Thymus (tissue), 11 donors: ENCODE measurements at regions not wholly inside any gene's neighbourhood (a gene's known extent, or its start where the extent isn't known, plus 50 kb on each side); places are given as distances from the start of the nearest gene placed in this dataset.

Source experiments
- DNase-seq, 9 donors: peaks; one replicate each; pipeline ENCODE4 v3.0.0-alpha.2; 2013; ENCODE audit warnings: low spot score in 9 of 9, low read depth in 6 of 9, missing footprints in 1 of 9
- H3K27ac ChIP-seq, 2 donors: one replicate each; pipeline ENCODE4 v1.5.1; 2013; ENCODE audit warnings: control low read depth in 1 of 2, low read depth in 1 of 2, low read length in 1 of 2, mild to moderate bottlenecking in 1 of 2, moderate library complexity in 1 of 2
- H3K27me3 ChIP-seq, 2 donors: one replicate each; pipeline ENCODE4 v1.5.1; 2013; ENCODE audit warnings: low read length in 1 of 2; ENCODE audit not compliant: control insufficient read depth in 2 of 2, insufficient read depth in 1 of 2
- H3K36me3 ChIP-seq, 2 donors: one replicate each; pipeline ENCODE4 v1.5.1; 2013; ENCODE audit warnings: low read length in 1 of 2, mild to moderate bottlenecking in 1 of 2, moderate library complexity in 1 of 2; ENCODE audit not compliant: control insufficient read depth in 2 of 2, insufficient read depth in 2 of 2
- H3K4me1 ChIP-seq, 2 donors: one replicate each; pipeline ENCODE4 v1.5.1; 2013; ENCODE audit warnings: low read length in 2 of 2; ENCODE audit not compliant: control insufficient read depth in 2 of 2, insufficient read depth in 2 of 2
- H3K4me3 ChIP-seq, 2 donors: one replicate each; pipeline ENCODE4 v1.5.1; 2013; ENCODE audit warnings: low read length in 2 of 2, control low read depth in 1 of 2, mild to moderate bottlenecking in 1 of 2
- H3K9me3 ChIP-seq, 2 donors: one replicate each; pipeline ENCODE4 v1.5.1; 2013; ENCODE audit warnings: low read length in 1 of 2, mild to moderate bottlenecking in 1 of 2; ENCODE audit not compliant: control insufficient read depth in 2 of 2, insufficient read depth in 1 of 2
- WGBS: extraction: QIAGEN DNeasy Blood & Tissue Kit; methylation state at CpG from one replicate; pipeline ENCODE4 v1.1.7; 2013; 5-methylcytosine and 5-hydroxymethylcytosine counted together
- donor health status: healthy.

DNA sequence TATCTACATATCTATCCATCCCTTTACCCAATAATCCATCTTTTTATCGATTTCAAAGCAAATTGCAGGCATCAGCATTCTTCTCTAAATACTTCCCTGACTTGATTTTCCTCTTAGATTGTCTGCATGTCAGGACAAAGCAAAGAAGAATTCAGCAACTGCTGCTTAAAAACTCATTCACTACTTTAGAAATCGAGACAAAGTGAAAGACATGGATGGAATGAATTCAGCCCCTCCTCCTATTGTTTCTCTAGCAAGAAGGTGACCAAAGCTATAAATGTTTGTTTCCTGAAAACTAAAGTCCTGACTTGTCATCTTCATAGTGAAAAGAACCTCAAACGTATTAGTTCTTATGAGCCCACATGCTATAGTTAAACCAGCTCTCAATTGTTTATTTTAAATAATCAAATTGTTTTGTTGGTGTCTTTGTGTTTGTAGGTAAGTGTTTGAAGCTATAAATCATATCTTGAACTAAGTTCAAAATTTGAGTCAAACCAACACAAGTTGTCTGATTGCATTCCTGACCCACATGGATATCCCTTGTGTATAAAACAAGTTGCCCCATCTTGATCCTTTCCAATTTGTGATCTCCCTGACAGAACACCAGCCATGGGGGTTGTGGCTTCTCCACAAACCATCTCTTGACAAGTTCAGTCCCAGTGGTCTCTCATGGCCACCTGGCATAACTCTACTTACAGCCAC lies 58.6 kb upstream of the ARHGAP5 start:
- H3K36me3 ChIP-seq = no peaks in the 10 kb centered on the region
- DNase-seq = no peak
- H3K4me3 ChIP-seq = no peak overlapping the region
- no peak overlapping the region for H3K27ac ChIP-seq
- 69% methylated on average over 3 of the region's 3 CpGs for WGBS
- H3K27me3 ChIP-seq = no peaks in the 10 kb centered on the region
- no peaks in the 10 kb centered on the region for H3K4me1 ChIP-seq
- no peaks in the 10 kb centered on the region for H3K9me3 ChIP-seq

- H3K27ac ChIP-seq = no peak overlapping the region
- H3K36me3 ChIP-seq = no peaks in the 10 kb centered on the region
- H3K4me3 ChIP-seq = no peak overlapping the region
- H3K27me3 ChIP-seq = no peaks in the 10 kb centered on the region
- DNase-seq = no peak
- H3K9me3 ChIP-seq = no peaks in the 10 kb centered on the region
- H3K4me1 ChIP-seq = no peaks in the 10 kb centered on the region
- WGBS = 90% methylated on average over 7 of the region's 7 CpGs
These were observed 57.8 kb upstream of the ARHGAP5 start for GRCh38 chr14:32019276-32019675.

- 94% methylated on average over 4 of the region's 4 CpGs for WGBS
These were observed 56.2 kb upstream of the ARHGAP5 start for GRCh38 chr14:32020882-32021281.

GRCh38 chr14:32021341-32021740 lies 55.8 kb upstream of the ARHGAP5 start:
- Histone ChIP-seq H3K9me3 (no peaks in the 10 kb centered on the region), H3K4me3 (no peak overlapping the region), H3K27me3 (no peaks in the 10 kb centered on the region), H3K4me1 (no peaks in the 10 kb centered on the region), H3K27ac (no peak overlapping the region), H3K36me3 (no peaks in the 10 kb centered on the region)
- no peak for DNase-seq
- 98% methylated on average over 3 of the region's 3 CpGs for WGBS

More at GRCh38 chr14:32020882-32021281, 56.2 kb upstream of the ARHGAP5 start:
- H3K4me3 ChIP-seq = no peak overlapping the region
- H3K27me3 ChIP-seq = no peaks in the 10 kb centered on the region
- no peaks in the 10 kb centered on the region for H3K9me3 ChIP-seq
- no peak overlapping the region for H3K27ac ChIP-seq
- DNase-seq = no peak
- H3K4me1 ChIP-seq = no peaks in the 10 kb centered on the region
- H3K36me3 ChIP-seq = no peaks in the 10 kb centered on the region

DNA sequence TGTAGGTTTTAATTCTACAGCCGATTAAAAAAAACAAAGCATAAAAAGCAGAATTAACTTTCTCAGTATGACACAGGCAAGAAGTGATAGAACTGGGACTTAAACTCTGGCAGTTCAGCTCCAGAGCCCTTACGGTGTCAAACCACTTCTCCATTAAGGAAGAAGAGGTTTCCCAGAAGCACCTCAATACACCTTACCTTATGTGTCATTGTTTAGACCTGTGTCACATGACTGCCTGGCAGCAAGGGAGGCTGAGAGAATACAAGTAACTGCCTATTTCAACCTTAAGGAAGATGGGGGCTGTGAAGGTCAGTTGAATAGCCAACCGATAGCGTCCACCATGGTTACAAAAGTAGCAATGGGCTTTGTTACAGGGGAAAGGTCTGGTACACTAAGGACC lies 54.6 kb upstream of the ARHGAP5 start:
- no peaks in the 10 kb centered on the region for H3K36me3 ChIP-seq
- WGBS = 98% methylated on average over 4 of the region's 4 CpGs
- no peaks in the 10 kb centered on the region for H3K9me3 ChIP-seq
- no peaks in the 10 kb centered on the region for H3K4me1 ChIP-seq
- H3K27ac ChIP-seq = no peak overlapping the region
- DNase-seq = no peak
- H3K4me3 ChIP-seq = no peak overlapping the region
- H3K27me3 ChIP-seq = no peaks in the 10 kb centered on the region

- no peak overlapping the region for H3K4me3 ChIP-seq
- 97% methylated on average over 3 of the region's 3 CpGs for WGBS
- no peaks in the 10 kb centered on the region for H3K36me3 ChIP-seq
These were observed 54.1 kb upstream of the ARHGAP5 start for GRCh38 chr14:32022938-32023466.

DNA sequence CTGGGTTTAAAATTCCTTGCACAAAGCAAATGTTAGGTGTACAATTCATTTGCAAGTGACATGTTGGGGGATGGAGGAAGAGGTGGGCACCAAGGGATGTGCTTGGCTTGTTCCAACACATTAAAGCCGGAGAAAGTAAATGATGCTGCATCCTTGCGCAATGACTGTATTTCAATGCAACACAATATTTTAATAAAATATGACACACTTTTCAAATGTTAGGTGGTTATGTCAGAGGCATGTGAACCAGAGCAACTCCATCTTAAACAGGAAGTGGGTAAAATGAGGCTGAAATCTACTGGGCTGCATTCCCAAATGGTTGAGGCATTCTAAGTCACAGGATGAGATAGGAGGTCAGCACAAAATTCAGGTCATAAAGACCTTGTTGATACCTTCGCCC lies 53.6 kb upstream of the ARHGAP5 start:
- H3K36me3 ChIP-seq = no peaks in the 10 kb centered on the region
- H3K4me1 ChIP-seq = no peaks in the 10 kb centered on the region
- no peak overlapping the region for H3K4me3 ChIP-seq
- H3K27ac ChIP-seq = no peak overlapping the region
- no peaks in the 10 kb centered on the region for H3K9me3 ChIP-seq
- 96% methylated on average over 3 of the region's 3 CpGs for WGBS
- no peaks in the 10 kb centered on the region for H3K27me3 ChIP-seq
- no peak for DNase-seq

More at GRCh38 chr14:32022938-32023466, 54.1 kb upstream of the ARHGAP5 start:
- no peaks in the 10 kb centered on the region for H3K4me1 ChIP-seq
- no peaks in the 10 kb centered on the region for H3K27me3 ChIP-seq
- H3K27ac ChIP-seq = no peak overlapping the region
- H3K9me3 ChIP-seq = no peaks in the 10 kb centered on the region
- DNase-seq = no peak

DNA sequence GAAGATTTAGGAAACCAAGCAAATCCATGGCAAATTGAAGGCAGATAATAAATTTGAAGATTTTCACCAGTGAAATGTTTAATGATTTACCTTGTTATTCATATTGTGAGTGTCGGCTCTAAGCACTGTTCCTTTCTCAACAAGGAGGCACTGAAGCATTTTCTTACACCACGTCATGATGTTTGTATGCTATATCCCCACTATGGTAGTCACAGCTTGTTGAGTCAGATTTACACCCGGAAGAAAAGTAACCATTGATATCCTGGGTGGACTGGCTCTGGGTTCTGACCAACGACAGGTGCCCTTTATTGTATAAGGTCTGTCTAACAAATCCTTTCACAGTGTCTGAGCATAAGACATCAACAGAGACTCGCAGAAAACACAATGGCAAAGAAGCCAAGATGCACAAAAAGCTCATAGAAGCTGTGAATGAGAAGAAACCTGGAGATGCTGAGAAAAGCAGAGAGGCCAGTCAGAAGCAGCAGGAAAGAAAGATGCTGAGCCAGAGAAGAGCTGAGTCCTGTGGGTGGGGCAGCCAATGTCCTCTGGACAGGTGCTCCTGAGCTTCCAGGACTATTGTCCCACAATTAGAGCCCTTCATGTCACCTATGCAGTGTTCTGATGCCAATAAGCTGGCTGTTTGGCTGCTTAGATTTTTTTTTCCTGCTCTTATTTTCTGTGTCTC lies 49.7 kb upstream of the ARHGAP5 start:
- H3K4me3 ChIP-seq = no peak overlapping the region
- no peak for DNase-seq
- no peaks in the 10 kb centered on the region for H3K9me3 ChIP-seq
- H3K36me3 ChIP-seq = no peaks in the 10 kb centered on the region
- H3K4me1 ChIP-seq = no peaks in the 10 kb centered on the region
- H3K27ac ChIP-seq = no peak overlapping the region
- 96% methylated on average over 5 of the region's 5 CpGs for WGBS
- no peaks in the 10 kb centered on the region for H3K27me3 ChIP-seq
